Pancreas (tissue), 10 donors: ENCODE measurements at regions not wholly inside any gene's neighbourhood (a gene's known extent, or its start where the extent isn't known, plus 50 kb on each side); places are given as distances from the start of the nearest gene placed in this dataset.

Experiments used
- ATAC-seq, 4 donors: fragments of 200-7000 bp; cut with Tn5 transposase; one replicate each; pipeline versions ENCODE4 v1.8.0 to v1.9.1; 2020; ENCODE audit warnings: mild to moderate bottlenecking in 4 of 4, moderate library complexity in 4 of 4
- DNase-seq, 6 donors: peaks; one replicate each; pipeline ENCODE4 v3.0.0-alpha.2; 2020
- FAIRE-seq: peaks from 2 replicates; lab custom pipeline; 2012; peaks lifted over from hg19 to GRCh38; lab: Jason Lieb, UNC
- H3K27ac ChIP-seq, 4 donors: fragments of 200-600 bp; sonication (generic); 1 replicate in 3 of 4; 2 replicates in 1 of 4; pipeline versions ENCODE4 v1.5.0 to v1.8.0; 2020
- H3K27me3 ChIP-seq, 4 donors: fragments of 200-600 bp; one replicate each; pipeline ENCODE4 v1.8.0; 2021
- H3K36me3 ChIP-seq, 3 donors: fragments of 200-600 bp; sonication (generic) in 1 of 3; one replicate each; pipeline versions ENCODE4 v1.5.0 to v1.8.0; 2020 to 2021
- H3K4me1 ChIP-seq, 3 donors: fragments of 200-600 bp; one replicate each; pipeline ENCODE4 v1.8.0; 2021
- H3K4me3 ChIP-seq, 4 donors: fragments of 200-600 bp; sonication (generic) in 2 of 4; one replicate each; pipeline versions ENCODE4 v1.5.0 to v1.8.0; 2020 to 2021
- H3K9me3 ChIP-seq, 4 donors: fragments of 200-600 bp; one replicate each; pipeline ENCODE4 v1.8.0; 2021
- CTCF ChIP-seq, 4 donors: fragments of 200-600 bp; sonication (generic) in 3 of 4; IDR thresholded peaks; one replicate each; pipeline versions ENCODE4 v1.5.0 to v1.8.0; 2021; ENCODE audit warnings: antibody characterized with exemption in 4 of 4
- whole genome bisulfite sequencing, 2 donors: extraction: QIAGEN DNeasy Blood & Tissue Kit; methylation state at CpG; one replicate each; pipeline ENCODE4 v1.1.7; 2013; 5-methylcytosine and 5-hydroxymethylcytosine counted together
- intact Hi-C, 3 donors: fragments of 100-400 bp; cut with DNase I; formaldehyde crosslinking; loops; one replicate each; pipeline versions ENCODE4 v1.11.1 to v1.14.2; 2022
- donor health status: healthy with polysubstance abuse.
- donor health status: DM: no; HTN: no; CAD: no; lungs with moderate emphysema.
- donor health status: DM: no; HTN: no; CAD: no.
- donor health status: control.
- donor health status: control.
- donor health status: Bipolar disorder and iron deficiency.
- donor health status: DM: yes; HTN: yes; CAD: no.
- donor health status: DM: no; HTN: no; CAD: no.
- donor health status: DM: no; HTN: no; CAD: no.
- donor health status: DM: yes; HTN: yes; CAD: no.

- no peaks in the 10 kb centered on the region for H3K36me3 ChIP-seq
- FAIRE-seq: no peak
- DNase-seq: no peak
- no peak overlapping the region for H3K4me3 ChIP-seq
- H3K27ac ChIP-seq: no peak overlapping the region
- no peaks in the 10 kb centered on the region for H3K4me1 ChIP-seq
- H3K9me3 ChIP-seq: no peaks in the 10 kb centered on the region
- no peaks in the 10 kb centered on the region for H3K27me3 ChIP-seq
- ATAC-seq: no peak
- TF ChIP-seq CTCF (IDR thresholded peaks at IDR 0.05): no peak
- WGBS, 2 donors: 55 to 77% methylated on average over 6 of the region's 6 CpGs
- intact Hi-C loops: no loop called here
These were observed 57.6 kb upstream of the JAG1 start for GRCh38 chr20:10731190-10731965.

GRCh38 chr20:10733122-10733521 is 59.3 kb upstream of the JAG1 start:
- no peak for FAIRE-seq
- Histone ChIP-seq H3K4me3 (no peak overlapping the region), H3K4me1 (no peaks in the 10 kb centered on the region), H3K9me3 (no peaks in the 10 kb centered on the region), H3K27ac (no peak overlapping the region), H3K36me3 (no peaks in the 10 kb centered on the region), H3K27me3 (no peaks in the 10 kb centered on the region)
- no peak for DNase-seq
- intact Hi-C loops: no loop called here
- no peak for TF ChIP-seq CTCF (IDR thresholded peaks at IDR 0.05)
- 98 to 100% methylated on average over 1 of the region's 1 CpG for WGBS, 2 donors
- ATAC-seq: no peak

- intact Hi-C loops: no loop called here
- FAIRE-seq: no peak
- Histone ChIP-seq H3K4me1 (no peaks in the 10 kb centered on the region), H3K27me3 (no peaks in the 10 kb centered on the region), H3K36me3 (no peaks in the 10 kb centered on the region), H3K9me3 (no peaks in the 10 kb centered on the region), H3K4me3 (no peak overlapping the region), H3K27ac (no peak overlapping the region)
- no peak for TF ChIP-seq CTCF (IDR thresholded peaks at IDR 0.05)
- WGBS, 2 donors: 88 to 93% methylated on average over 14 of the region's 14 CpGs
- no peak for DNase-seq
- ATAC-seq: no peak
These were observed 61.6 kb upstream of the JAG1 start for GRCh38 chr20:10735195-10735949.

- Histone ChIP-seq H3K9me3 (no peaks in the 10 kb centered on the region), H3K4me3 (peak overlapping the region in 2 of 4 donors; percentile 2 to 11), H3K4me1 (peaks cover 0 to 5% (median 0%) of the 10 kb centered on the region in 3 donors), H3K27ac (no peak overlapping the region), H3K36me3 (no peaks in the 10 kb centered on the region), H3K27me3 (no peaks in the 10 kb centered on the region)
- intact Hi-C loops: no loop called here
- FAIRE-seq (no peak), ATAC-seq (peak in 2 of 4 donors; percentile 12 to 45), DNase-seq (no peak)
- 10 to 27% methylated on average over 1 of the region's 1 CpG for WGBS, 2 donors
- TF ChIP-seq CTCF (IDR thresholded peaks at IDR 0.05): no peak
These were observed 65.3 kb upstream of the JAG1 start for GRCh38 chr20:10739134-10739533.
